Jurkat, Clone E6-1 (cell line): ENCODE measurements at regions not wholly inside any gene's neighbourhood (a gene's known extent, or its start where the extent isn't known, plus 50 kb on each side); places are given as distances from the start of the nearest gene placed in this dataset.

Experiments used
- DNase-seq: peaks from one replicate; pipeline ENCODE4 v3.0.0-alpha.2; 2011; ENCODE audit warnings: low read depth, low spot score
- H3K4me3 ChIP-seq: 2 replicates; pipeline ENCODE4 v1.5.1; 2011; ENCODE audit warnings: mild to moderate bottlenecking, low read length, control low read depth, moderate library complexity

GRCh38 chr7:68432585-68432984, 1165.7 kb upstream of the AUTS2 start:
- H3K4me3 ChIP-seq = no peak overlapping the region
- DNase-seq = no peak

- no peak for DNase-seq
- no peak overlapping the region for H3K4me3 ChIP-seq
Observed at GRCh38 chr7:68433462-68434070, 1164.7 kb upstream of the AUTS2 start.

GRCh38 chr7:68434857-68435256, 1163.4 kb upstream of the AUTS2 start:
- no peak for DNase-seq
- no peak overlapping the region for H3K4me3 ChIP-seq

GRCh38 chr7:68438016-68438415, 1160.3 kb upstream of the AUTS2 start:
- no peak for DNase-seq
- no peak overlapping the region for H3K4me3 ChIP-seq

GRCh38 chr7:68438811-68439210, 1159.5 kb upstream of the AUTS2 start:
- no peak for DNase-seq

GRCh38 chr7:68439897-68440296, 1158.4 kb upstream of the AUTS2 start:
- H3K4me3 ChIP-seq = no peak overlapping the region
- no peak for DNase-seq

More at GRCh38 chr7:68438811-68439210, 1159.5 kb upstream of the AUTS2 start:
- H3K4me3 ChIP-seq = no peak overlapping the region

GRCh38 chr7:68440866-68441265, 1157.4 kb upstream of the AUTS2 start:
- no peak overlapping the region for H3K4me3 ChIP-seq
- DNase-seq = no peak

GRCh38 chr7:68441645-68442044, 1156.6 kb upstream of the AUTS2 start:
- H3K4me3 ChIP-seq = no peak overlapping the region
- no peak for DNase-seq

- H3K4me3 ChIP-seq = no peak overlapping the region
- no peak for DNase-seq
Observed at GRCh38 chr7:68442931-68443631, 1155.2 kb upstream of the AUTS2 start.

GRCh38 chr7:68444042-68444441, 1154.2 kb upstream of the AUTS2 start:
- DNase-seq = no peak
- H3K4me3 ChIP-seq = no peak overlapping the region

- no peak overlapping the region for H3K4me3 ChIP-seq
- no peak for DNase-seq
Observed at GRCh38 chr7:68444956-68445355, 1153.3 kb upstream of the AUTS2 start.

GRCh38 chr7:68446183-68446582, 1152.1 kb upstream of the AUTS2 start:
- no peak overlapping the region for H3K4me3 ChIP-seq
- no peak for DNase-seq

- H3K4me3 ChIP-seq = no peak overlapping the region
- DNase-seq = no peak
Observed at GRCh38 chr7:68449099-68449498, 1149.2 kb upstream of the AUTS2 start.

GRCh38 chr7:68449816-68450215, 1148.5 kb upstream of the AUTS2 start:
- no peak overlapping the region for H3K4me3 ChIP-seq
- no peak for DNase-seq

- H3K4me3 ChIP-seq = no peak overlapping the region
- DNase-seq = no peak
Observed at GRCh38 chr7:68454931-68455330, 1143.3 kb upstream of the AUTS2 start.

- DNase-seq = no peak
Observed at GRCh38 chr7:68456469-68456868, 1141.8 kb upstream of the AUTS2 start.

GRCh38 chr7:68457481-68457880, 1140.8 kb upstream of the AUTS2 start:
- H3K4me3 ChIP-seq = no peak overlapping the region
- no peak for DNase-seq

More at GRCh38 chr7:68456469-68456868, 1141.8 kb upstream of the AUTS2 start:
- H3K4me3 ChIP-seq = no peak overlapping the region

- DNase-seq = no peak
- no peak overlapping the region for H3K4me3 ChIP-seq
Observed at GRCh38 chr7:68458010-68458908, 1140.0 kb upstream of the AUTS2 start.

- DNase-seq = no peak
- no peak overlapping the region for H3K4me3 ChIP-seq
Observed at GRCh38 chr7:68461430-68461829, 1136.8 kb upstream of the AUTS2 start.

- H3K4me3 ChIP-seq = no peak overlapping the region
- DNase-seq = no peak
Observed at GRCh38 chr7:68470836-68471435, 1127.3 kb upstream of the AUTS2 start.
